ENCODE measurements at regions not wholly inside any gene's neighbourhood (a gene's known extent, or its start where the extent isn't known, plus 50 kb on each side); places are given as distances from the start of the nearest gene placed in this dataset.
"Not testable (repeated sequence)": the region's sequence is repeated elsewhere in the genome, so short reads cannot be mapped to it uniquely, and the experiment has no call there.

GRCh38 chr1:81506699-81507098 is 294.0 kb upstream of the ADGRL2 start:
- no peak overlapping the region for H3K27ac Mint-ChIP-seq
- H3K36me3 Mint-ChIP-seq (ENCODE audit: low read depth), result no peaks in the 10 kb centered on the region
- H3K4me3 Mint-ChIP-seq, result no peak overlapping the region
- no peaks in the 10 kb centered on the region; the same call in 1 of the 2 replicates for H3K27me3 Mint-ChIP-seq (ENCODE audit: insufficient read depth)
- peaks cover 3% of the 10 kb centered on the region; the same call in 1 of the 2 replicates for H3K9me3 Mint-ChIP-seq
- H3K4me1 Mint-ChIP-seq (ENCODE audit: low read depth), result no peaks in the 10 kb centered on the region
- DNase-seq, result no peak
- TF ChIP-seq, protein P1, sequence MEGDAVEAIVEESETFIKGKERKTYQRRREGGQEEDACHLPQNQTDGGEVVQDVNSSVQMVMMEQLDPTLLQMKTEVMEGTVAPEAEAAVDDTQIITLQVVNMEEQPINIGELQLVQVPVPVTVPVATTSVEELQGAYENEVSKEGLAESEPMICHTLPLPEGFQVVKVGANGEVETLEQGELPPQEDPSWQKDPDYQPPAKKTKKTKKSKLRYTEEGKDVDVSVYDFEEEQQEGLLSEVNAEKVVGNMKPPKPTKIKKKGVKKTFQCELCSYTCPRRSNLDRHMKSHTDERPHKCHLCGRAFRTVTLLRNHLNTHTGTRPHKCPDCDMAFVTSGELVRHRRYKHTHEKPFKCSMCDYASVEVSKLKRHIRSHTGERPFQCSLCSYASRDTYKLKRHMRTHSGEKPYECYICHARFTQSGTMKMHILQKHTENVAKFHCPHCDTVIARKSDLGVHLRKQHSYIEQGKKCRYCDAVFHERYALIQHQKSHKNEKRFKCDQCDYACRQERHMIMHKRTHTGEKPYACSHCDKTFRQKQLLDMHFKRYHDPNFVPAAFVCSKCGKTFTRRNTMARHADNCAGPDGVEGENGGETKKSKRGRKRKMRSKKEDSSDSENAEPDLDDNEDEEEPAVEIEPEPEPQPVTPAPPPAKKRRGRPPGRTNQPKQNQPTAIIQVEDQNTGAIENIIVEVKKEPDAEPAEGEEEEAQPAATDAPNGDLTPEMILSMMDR (IDR thresholded peaks at IDR 0.05), result no peak

DNA sequence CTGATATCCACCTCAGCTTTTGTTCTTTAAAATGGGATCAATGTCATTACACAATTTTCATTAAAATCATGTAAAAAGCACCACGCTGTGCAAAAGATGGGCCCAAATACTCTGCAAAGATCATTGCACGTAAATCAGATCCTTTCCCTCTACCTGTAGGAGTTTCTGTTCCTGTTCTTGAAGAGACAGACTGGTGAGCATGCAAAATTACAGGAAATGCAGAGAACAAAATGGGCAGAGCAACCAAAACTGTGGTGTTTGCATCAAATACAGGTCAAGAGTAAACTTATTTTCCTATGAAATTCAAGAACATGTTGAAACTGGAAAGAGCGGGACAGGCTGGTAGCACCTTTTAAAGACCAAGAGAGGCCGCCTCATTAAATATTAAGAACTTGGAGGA is 294.9 kb upstream of the ADGRL2 start:
- DNase-seq, result no peak
- Mint-ChIP-seq H3K9me3 (peaks cover 3% of the 10 kb centered on the region; the same call in 1 of the 2 replicates), H3K27ac (no peak overlapping the region), H3K36me3 (ENCODE audit: low read depth) (no peaks in the 10 kb centered on the region), H3K4me3 (no peak overlapping the region), H3K27me3 (ENCODE audit: insufficient read depth) (peaks cover 2% of the 10 kb centered on the region; the same call in 1 of the 2 replicates), H3K4me1 (ENCODE audit: low read depth) (no peaks in the 10 kb centered on the region)
- TF ChIP-seq, protein P1 (IDR thresholded peaks at IDR 0.05), result no peak

- not testable (repeated sequence) for H3K4me3 Mint-ChIP-seq; H3K4me1 Mint-ChIP-seq (ENCODE audit: low read depth); H3K36me3 Mint-ChIP-seq (ENCODE audit: low read depth); DNase-seq; H3K9me3 Mint-ChIP-seq; H3K27me3 Mint-ChIP-seq (ENCODE audit: insufficient read depth); H3K27ac Mint-ChIP-seq
These were observed 295.9 kb upstream of the ADGRL2 start for GRCh38 chr1:81504820-81505219.

- not testable (repeated sequence) for H3K4me1 Mint-ChIP-seq (ENCODE audit: low read depth); DNase-seq; H3K36me3 Mint-ChIP-seq (ENCODE audit: low read depth); H3K27me3 Mint-ChIP-seq (ENCODE audit: insufficient read depth); H3K9me3 Mint-ChIP-seq; H3K27ac Mint-ChIP-seq; H3K4me3 Mint-ChIP-seq
These were observed 298.0 kb upstream of the ADGRL2 start for GRCh38 chr1:81502705-81503104.

DNA sequence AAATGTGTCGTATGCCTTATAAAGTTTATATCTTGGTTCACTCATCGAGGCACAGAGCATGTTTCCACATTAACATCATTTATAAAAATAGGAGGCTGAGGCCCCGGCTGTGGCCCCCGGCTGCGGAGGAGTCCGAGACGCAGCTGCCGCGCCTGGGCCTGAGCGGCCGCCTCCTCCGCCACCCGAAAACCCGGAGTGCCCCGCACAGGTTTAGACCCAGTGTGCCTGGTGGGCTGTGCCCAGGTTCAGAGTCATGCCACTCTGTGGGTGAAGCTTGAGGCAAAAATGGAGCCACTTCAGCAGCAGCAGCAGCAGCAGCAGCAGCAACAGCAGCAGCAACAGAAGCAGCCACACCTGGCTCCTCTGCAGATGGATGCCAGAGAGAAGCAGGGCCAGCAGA is 299.2 kb upstream of the ADGRL2 start:
- not testable (repeated sequence) for H3K4me1 Mint-ChIP-seq (ENCODE audit: low read depth); H3K4me3 Mint-ChIP-seq; H3K36me3 Mint-ChIP-seq (ENCODE audit: low read depth); H3K27me3 Mint-ChIP-seq (ENCODE audit: insufficient read depth); H3K27ac Mint-ChIP-seq; DNase-seq; H3K9me3 Mint-ChIP-seq

DNA sequence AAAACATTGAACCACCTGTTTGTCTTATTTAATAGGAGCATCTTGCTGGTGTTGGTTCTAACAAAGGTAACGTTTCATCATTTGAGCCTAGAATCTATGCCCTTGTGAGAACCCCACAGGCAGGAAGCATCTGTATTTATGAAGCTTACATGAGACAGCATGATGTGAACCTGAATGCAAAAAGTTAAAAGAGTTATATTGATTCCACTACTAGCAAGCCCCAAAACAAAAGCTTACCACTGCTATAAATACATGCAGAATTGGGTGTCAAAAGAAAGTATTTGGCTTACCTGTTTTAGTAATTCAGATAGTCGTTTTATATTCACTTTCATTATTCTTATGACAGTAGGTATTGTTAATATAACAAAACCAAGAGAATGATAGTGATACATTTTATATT is 301.2 kb upstream of the ADGRL2 start:
- TF ChIP-seq, protein P1 (IDR thresholded peaks at IDR 0.05), result no peak
- Mint-ChIP-seq H3K36me3 (ENCODE audit: low read depth) (no peaks in the 10 kb centered on the region), H3K27ac (no peak overlapping the region)

GRCh38 chr1:81498471-81499462 is 302.0 kb upstream of the ADGRL2 start:
- Mint-ChIP-seq H3K27ac (no peak overlapping the region), H3K4me1 (ENCODE audit: low read depth) (no peaks in the 10 kb centered on the region)
- TF ChIP-seq, protein P1 (IDR thresholded peaks at IDR 0.05), result no peak

More for the DNA sequence above, 301.2 kb upstream of the ADGRL2 start:
- peaks cover 3% of the 10 kb centered on the region; the same call in 1 of the 2 replicates for H3K9me3 Mint-ChIP-seq
- peaks cover 2% of the 10 kb centered on the region; the same call in 1 of the 2 replicates for H3K27me3 Mint-ChIP-seq (ENCODE audit: insufficient read depth)
- no peak for DNase-seq
- no peaks in the 10 kb centered on the region for H3K4me1 Mint-ChIP-seq (ENCODE audit: low read depth)
- no peak overlapping the region for H3K4me3 Mint-ChIP-seq

More at GRCh38 chr1:81498471-81499462, 302.0 kb upstream of the ADGRL2 start:
- Mint-ChIP-seq H3K27me3 (ENCODE audit: insufficient read depth) (peaks cover 2% of the 10 kb centered on the region; the same call in 1 of the 2 replicates), H3K4me3 (no peak overlapping the region), H3K9me3 (peaks cover 2% of the 10 kb centered on the region; the same call in 1 of the 2 replicates), H3K36me3 (ENCODE audit: low read depth) (no peaks in the 10 kb centered on the region)
- DNase-seq, result no peak

All from HFFc6 (cell line).